GM12878 (cell line): ENCODE measurements at regions not wholly inside any gene's neighbourhood (a gene's known extent, or its start where the extent isn't known, plus 50 kb on each side); places are given as distances from the start of the nearest gene placed in this dataset.

Experiments
- ATAC-seq: fragments of 200-7000 bp; cut with Tn5 transposase; 3 replicates; pipeline ENCODE4 v1.9.1; 2020; ENCODE audit warnings: mild to moderate bottlenecking, moderate library complexity
- BruUV-seq: library from RNA; stranded (reverse); fragments of 400-500 nt; replicated peaks from 2 replicates; lab custom pipeline; 2021; lab: Mats Ljungman, UMichigan
- CTCF ChIA-PET: fragments of 300-600 bp; sonication (Branson Sonifier 250); formaldehyde crosslinking; extraction: SDS; loops from one replicate; lab custom pipeline; 2021; ENCODE audit warnings: inconsistent platforms; lab: Yijun Ruan, JAX
- POLR2A ChIA-PET: fragments of 350-600 bp; formaldehyde crosslinking; extraction: SDS; loops from one replicate; lab custom pipeline; 2021; ENCODE audit warnings: inconsistent platforms; lab: Charles Lee
- RAD21 ChIA-PET: fragments of 300-600 bp; sonication (Branson Sonifier 250); formaldehyde crosslinking; loops from one replicate; lab custom pipeline; 2023; ENCODE audit warnings: antibody characterized with exemption; ENCODE audit not compliant: unreplicated experiment; lab: Charles Lee
- SMC1A ChIA-PET: fragments of 300-600 bp; sonication (Branson Sonifier 250); formaldehyde crosslinking; loops from one replicate; lab custom pipeline; 2023; ENCODE audit not compliant: unreplicated experiment, uncharacterized antibody; lab: Charles Lee
- DNase-seq: peaks from one replicate; pipeline ENCODE4 v3.0.0-alpha.2; 2011; ENCODE audit warnings: low read depth, low spot score
- FAIRE-seq: peaks from 3 replicates; lab custom pipeline; 2011; peaks lifted over from hg19 to GRCh38; lab: Jason Lieb, UNC
- H2AFZ ChIP-seq: 2 replicates; pipeline ENCODE4 v1.6.0; 2011; ENCODE audit warnings: low read depth, low read length, control low read depth; ENCODE audit not compliant: control insufficient read depth
- H3K27ac ChIP-seq: 2 replicates; pipeline ENCODE4 v1.5.1; 2011; ENCODE audit warnings: control low read depth; ENCODE audit not compliant: control insufficient read depth, insufficient read depth
- H3K27me3 ChIP-seq, 2 experiments: replicated peaks in 1 of 2; 2 replicates each; pipeline versions ENCODE4 v1.6.0 to v1.6.1; 2011; ENCODE audit warnings: low read length in 1 of 2; ENCODE audit not compliant: control insufficient read depth in 2 of 2, insufficient read depth in 2 of 2
- H3K36me3 ChIP-seq, 2 experiments: 2 replicates each; pipeline ENCODE4 v1.5.1; 2011; ENCODE audit warnings: low read length in 1 of 2; ENCODE audit not compliant: control insufficient read depth in 2 of 2, insufficient read depth in 2 of 2
- H3K4me1 ChIP-seq: 2 replicates; pipeline ENCODE4 v1.6.1; 2011; ENCODE audit warnings: mild to moderate bottlenecking, low read length, moderate library complexity, mixed read lengths; ENCODE audit not compliant: control insufficient read depth, insufficient read depth
- H3K4me2 ChIP-seq: 2 replicates; pipeline ENCODE4 v1.6.0; 2011; ENCODE audit warnings: control low read depth; ENCODE audit not compliant: control insufficient read depth, insufficient read depth
- H3K4me3 ChIP-seq: fragments of 200-600 bp; sonication (generic); 2 replicates; pipeline ENCODE4 v1.5.1; 2016
- H3K79me2 ChIP-seq: 2 replicates; pipeline ENCODE4 v1.6.0; 2011; ENCODE audit warnings: low read length; ENCODE audit not compliant: control insufficient read depth, insufficient read depth
- H3K9ac ChIP-seq: 2 replicates; pipeline ENCODE4 v1.8.0; 2011; ENCODE audit warnings: low read length, control low read depth, mixed read lengths; ENCODE audit not compliant: control insufficient read depth, insufficient read depth
- H3K9me3 ChIP-seq: replicated peaks from 3 replicates; pipeline ENCODE4 v1.5.1; 2011; ENCODE audit warnings: mild to moderate bottlenecking, low read length; ENCODE audit not compliant: control insufficient read depth, insufficient read depth
- H4K20me1 ChIP-seq: 2 replicates; pipeline ENCODE4 v1.6.0; 2011; ENCODE audit not compliant: control insufficient read depth, insufficient read depth
- BACH1 ChIP-seq: fragments of 450-650 bp; IDR thresholded peaks from 2 replicates; pipeline ENCODE4 v1.6.1; 2017; ENCODE audit warnings: mild to moderate bottlenecking, borderline replicate concordance
- CREM ChIP-seq: IDR thresholded peaks from 2 replicates; pipeline ENCODE4 v1.6.1; 2014; ENCODE audit warnings: antibody characterized with exemption, low read depth
- EED ChIP-seq: sonication (generic); IDR thresholded peaks from 2 replicates; pipeline ENCODE4 v1.6.1; 2016; ENCODE audit warnings: antibody characterized with exemption, low read depth
- HDGF ChIP-seq: fragments of 450-650 bp; IDR thresholded peaks from 2 replicates; pipeline ENCODE4 v1.6.1; 2016; ENCODE audit warnings: antibody characterized with exemption
- IKZF2 ChIP-seq, 2 experiments: fragments of 450-650 bp; IDR thresholded peaks; 2 replicates each; pipeline ENCODE4 v1.6.1; 2017; ENCODE audit warnings: mild to moderate bottlenecking in 2 of 2, moderate library complexity in 2 of 2
- LARP7 ChIP-seq: fragments of 450-650 bp; IDR thresholded peaks from 2 replicates; pipeline ENCODE4 v1.6.1; 2017; ENCODE audit warnings: mild to moderate bottlenecking
- MYC ChIP-seq: IDR thresholded peaks from 2 replicates; pipeline ENCODE4 v1.6.1; 2011; ENCODE audit warnings: mild to moderate bottlenecking, low read length, moderate library complexity, inconsistent platforms; ENCODE audit not compliant: insufficient read depth, insufficient replicate concordance, insufficient read length, severe bottlenecking
- NR2C2 ChIP-seq: IDR thresholded peaks from 2 replicates; pipeline ENCODE4 v1.6.1; 2011; ENCODE audit warnings: borderline replicate concordance, low read depth; ENCODE audit not compliant: control insufficient read depth, insufficient read length
- PAX8 ChIP-seq: fragments of 450-650 bp; IDR thresholded peaks from 2 replicates; pipeline ENCODE4 v1.6.1; 2017; ENCODE audit warnings: mild to moderate bottlenecking, moderate library complexity
- TCF12 ChIP-seq: IDR thresholded peaks from 2 replicates; pipeline ENCODE4 v1.6.1; 2011; ENCODE audit warnings: low read depth, mild to moderate bottlenecking, low read length
- TCF3 ChIP-seq: IDR thresholded peaks from 2 replicates; pipeline ENCODE4 v1.6.1; 2012; ENCODE audit warnings: low read depth, mild to moderate bottlenecking, low read length, borderline replicate concordance; ENCODE audit not compliant: insufficient read depth
- ZNF207 ChIP-seq: fragments of 450-650 bp; IDR thresholded peaks from 2 replicates; pipeline ENCODE4 v1.6.1; 2014; ENCODE audit warnings: antibody characterized with exemption, mild to moderate bottlenecking, borderline replicate concordance
- ZNF217 ChIP-seq: fragments of 450-650 bp; IDR thresholded peaks from 2 replicates; pipeline ENCODE4 v1.6.1; 2017; ENCODE audit warnings: antibody characterized with exemption, mild to moderate bottlenecking
- WGBS: methylation state at CpG from one replicate; pipeline ENCODE4 v1.1.6; 2016; ENCODE audit warnings: low lambda C conversion rate; ENCODE audit not compliant: insufficient replicate concordance, insufficient coverage; ENCODE audit errors: missing lambda C conversion rate; 5-methylcytosine and 5-hydroxymethylcytosine counted together
- in situ Hi-C: fragments of 300-500 bp; cut with MboI; formaldehyde crosslinking; loops from 9 replicates; pipeline ENCODE4 v1.14.3; 2018; ENCODE audit warnings: mixed read lengths
- intact Hi-C: fragments of 100-400 bp; cut with micrococcal nuclease; formaldehyde crosslinking; loops from one replicate; pipeline ENCODE4 v1.14.2; 2022; ENCODE audit not compliant: unreplicated experiment
- TF ChIP-seq, protein P1 (sequence below), 3 experiments: IDR thresholded peaks in 2 of 3; conservative IDR thresholded peaks in 1 of 3; 2 replicates each; pipeline ENCODE4 v1.5.1; 2011; ENCODE audit warnings: low read depth in 3 of 3, low read length in 3 of 3, mild to moderate bottlenecking in 3 of 3, control low read depth in 2 of 3, moderate library complexity in 2 of 3, inconsistent platforms in 1 of 3, mixed read lengths in 1 of 3; ENCODE audit not compliant: control insufficient read depth in 2 of 3, insufficient read depth in 1 of 3; ENCODE audit errors: extremely low read depth in 1 of 3
- TF ChIP-seq, protein P2 (sequence below): fragments of 450-650 bp; formaldehyde crosslinking; IDR thresholded peaks from 2 replicates; pipeline ENCODE4 v1.4.0; 2020; ENCODE audit warnings: mild to moderate bottlenecking, moderate library complexity
- TF ChIP-seq, protein P3 (sequence below): fragments of 150-350 bp; IDR thresholded peaks from 2 replicates; pipeline ENCODE4 v1.6.1; 2016; ENCODE audit warnings: low read depth, low read length

DNA sequence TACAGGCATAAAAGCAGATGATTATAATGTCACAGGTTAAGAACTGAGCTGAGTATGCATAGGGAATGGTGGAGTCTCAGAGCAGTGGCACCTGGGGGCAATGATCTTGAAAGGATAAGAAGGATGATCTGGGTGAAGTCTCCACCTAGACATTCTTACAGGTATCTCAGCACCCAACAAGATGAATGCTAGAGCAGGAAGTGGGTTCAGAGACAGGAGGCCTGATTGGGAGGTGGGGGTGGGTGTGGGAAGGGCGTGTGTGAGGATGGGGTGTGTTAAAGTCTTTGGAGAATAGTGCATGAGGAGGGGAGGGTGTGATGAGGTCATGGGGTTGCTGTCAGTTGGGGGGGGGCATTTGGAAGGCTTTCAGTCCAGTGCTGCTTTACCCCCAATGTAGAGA lies 78.8 kb upstream of the UPP2 start:
- Histone ChIP-seq H3K27ac (no peak overlapping the region), H3K79me2 (no peaks in the 10 kb centered on the region), H2AFZ (no peak overlapping the region), H3K9me3 (no peaks in the 10 kb centered on the region), H3K27me3 (no peaks in the 10 kb centered on the region), H3K4me3 (no peak overlapping the region), H3K4me2 (no peak overlapping the region), H3K4me1 (no peaks in the 10 kb centered on the region), H3K36me3 (no peaks in the 10 kb centered on the region), H3K9ac (no peak overlapping the region), H4K20me1 (no peaks in the 10 kb centered on the region)
- ChIA-PET POLR2A (no interaction called here), RAD21 (interaction anchor here (0.8 to 3.6 kb wide), 3 partner anchors 16 to 731 kb away, joined by 3 to 32 read pairs (median 7); no protein-coding TSS in a partner anchor), CTCF (interaction anchor here (0.6 to 4.9 kb wide), 12 partner anchors 9 to 738 kb away, joined by 3 to 92 read pairs (median 14); no protein-coding TSS in a partner anchor), SMC1A (interaction anchor here (1.1 to 4.8 kb wide), 3 partner anchors 10 to 731 kb away, joined by 4 to 45 read pairs (median 16); no protein-coding TSS in a partner anchor)
- DNase-seq (no peak), ATAC-seq (no peak), FAIRE-seq (no peak)
- in situ Hi-C loops = no loop called here
- no TSS peak for BruUV-seq
- WGBS = no CpG with 5 or more reads among the region's 1 CpG
- intact Hi-C loops = no loop called here
- TF ChIP-seq LARP7 (no peak), TCF3 (no peak), TCF12 (no peak), ZNF217 (no peak), IKZF2 (IDR thresholded peaks at IDR 0.05) (no peak), BACH1 (no peak), ZNF207 (no peak), MYC (no peak), PAX8 (no peak), EED (no peak), HDGF (no peak), NR2C2 (no peak), CREM (no peak)
- TF ChIP-seq, protein P1, sequence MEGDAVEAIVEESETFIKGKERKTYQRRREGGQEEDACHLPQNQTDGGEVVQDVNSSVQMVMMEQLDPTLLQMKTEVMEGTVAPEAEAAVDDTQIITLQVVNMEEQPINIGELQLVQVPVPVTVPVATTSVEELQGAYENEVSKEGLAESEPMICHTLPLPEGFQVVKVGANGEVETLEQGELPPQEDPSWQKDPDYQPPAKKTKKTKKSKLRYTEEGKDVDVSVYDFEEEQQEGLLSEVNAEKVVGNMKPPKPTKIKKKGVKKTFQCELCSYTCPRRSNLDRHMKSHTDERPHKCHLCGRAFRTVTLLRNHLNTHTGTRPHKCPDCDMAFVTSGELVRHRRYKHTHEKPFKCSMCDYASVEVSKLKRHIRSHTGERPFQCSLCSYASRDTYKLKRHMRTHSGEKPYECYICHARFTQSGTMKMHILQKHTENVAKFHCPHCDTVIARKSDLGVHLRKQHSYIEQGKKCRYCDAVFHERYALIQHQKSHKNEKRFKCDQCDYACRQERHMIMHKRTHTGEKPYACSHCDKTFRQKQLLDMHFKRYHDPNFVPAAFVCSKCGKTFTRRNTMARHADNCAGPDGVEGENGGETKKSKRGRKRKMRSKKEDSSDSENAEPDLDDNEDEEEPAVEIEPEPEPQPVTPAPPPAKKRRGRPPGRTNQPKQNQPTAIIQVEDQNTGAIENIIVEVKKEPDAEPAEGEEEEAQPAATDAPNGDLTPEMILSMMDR (IDR thresholded peaks at IDR 0.05 in 2 of 3, conservative IDR thresholded peaks at IDR 0.05 in 1 of 3; ENCODE audit: control insufficient read depth in 2 of 3, extremely low read depth in 1 of 3, insufficient read depth in 1 of 3, low read depth in 3 of 3, low read length in 3 of 3) = no peak
- TF ChIP-seq, protein P2, sequence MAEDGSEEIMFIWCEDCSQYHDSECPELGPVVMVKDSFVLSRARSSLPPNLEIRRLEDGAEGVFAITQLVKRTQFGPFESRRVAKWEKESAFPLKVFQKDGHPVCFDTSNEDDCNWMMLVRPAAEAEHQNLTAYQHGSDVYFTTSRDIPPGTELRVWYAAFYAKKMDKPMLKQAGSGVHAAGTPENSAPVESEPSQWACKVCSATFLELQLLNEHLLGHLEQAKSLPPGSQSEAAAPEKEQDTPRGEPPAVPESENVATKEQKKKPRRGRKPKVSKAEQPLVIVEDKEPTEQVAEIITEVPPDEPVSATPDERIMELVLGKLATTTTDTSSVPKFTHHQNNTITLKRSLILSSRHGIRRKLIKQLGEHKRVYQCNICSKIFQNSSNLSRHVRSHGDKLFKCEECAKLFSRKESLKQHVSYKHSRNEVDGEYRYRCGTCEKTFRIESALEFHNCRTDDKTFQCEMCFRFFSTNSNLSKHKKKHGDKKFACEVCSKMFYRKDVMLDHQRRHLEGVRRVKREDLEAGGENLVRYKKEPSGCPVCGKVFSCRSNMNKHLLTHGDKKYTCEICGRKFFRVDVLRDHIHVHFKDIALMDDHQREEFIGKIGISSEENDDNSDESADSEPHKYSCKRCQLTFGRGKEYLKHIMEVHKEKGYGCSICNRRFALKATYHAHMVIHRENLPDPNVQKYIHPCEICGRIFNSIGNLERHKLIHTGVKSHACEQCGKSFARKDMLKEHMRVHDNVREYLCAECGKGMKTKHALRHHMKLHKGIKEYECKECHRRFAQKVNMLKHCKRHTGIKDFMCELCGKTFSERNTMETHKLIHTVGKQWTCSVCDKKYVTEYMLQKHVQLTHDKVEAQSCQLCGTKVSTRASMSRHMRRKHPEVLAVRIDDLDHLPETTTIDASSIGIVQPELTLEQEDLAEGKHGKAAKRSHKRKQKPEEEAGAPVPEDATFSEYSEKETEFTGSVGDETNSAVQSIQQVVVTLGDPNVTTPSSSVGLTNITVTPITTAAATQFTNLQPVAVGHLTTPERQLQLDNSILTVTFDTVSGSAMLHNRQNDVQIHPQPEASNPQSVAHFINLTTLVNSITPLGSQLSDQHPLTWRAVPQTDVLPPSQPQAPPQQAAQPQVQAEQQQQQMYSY (CRISPR knock-in tag) = no peak
- TF ChIP-seq, protein P3, sequence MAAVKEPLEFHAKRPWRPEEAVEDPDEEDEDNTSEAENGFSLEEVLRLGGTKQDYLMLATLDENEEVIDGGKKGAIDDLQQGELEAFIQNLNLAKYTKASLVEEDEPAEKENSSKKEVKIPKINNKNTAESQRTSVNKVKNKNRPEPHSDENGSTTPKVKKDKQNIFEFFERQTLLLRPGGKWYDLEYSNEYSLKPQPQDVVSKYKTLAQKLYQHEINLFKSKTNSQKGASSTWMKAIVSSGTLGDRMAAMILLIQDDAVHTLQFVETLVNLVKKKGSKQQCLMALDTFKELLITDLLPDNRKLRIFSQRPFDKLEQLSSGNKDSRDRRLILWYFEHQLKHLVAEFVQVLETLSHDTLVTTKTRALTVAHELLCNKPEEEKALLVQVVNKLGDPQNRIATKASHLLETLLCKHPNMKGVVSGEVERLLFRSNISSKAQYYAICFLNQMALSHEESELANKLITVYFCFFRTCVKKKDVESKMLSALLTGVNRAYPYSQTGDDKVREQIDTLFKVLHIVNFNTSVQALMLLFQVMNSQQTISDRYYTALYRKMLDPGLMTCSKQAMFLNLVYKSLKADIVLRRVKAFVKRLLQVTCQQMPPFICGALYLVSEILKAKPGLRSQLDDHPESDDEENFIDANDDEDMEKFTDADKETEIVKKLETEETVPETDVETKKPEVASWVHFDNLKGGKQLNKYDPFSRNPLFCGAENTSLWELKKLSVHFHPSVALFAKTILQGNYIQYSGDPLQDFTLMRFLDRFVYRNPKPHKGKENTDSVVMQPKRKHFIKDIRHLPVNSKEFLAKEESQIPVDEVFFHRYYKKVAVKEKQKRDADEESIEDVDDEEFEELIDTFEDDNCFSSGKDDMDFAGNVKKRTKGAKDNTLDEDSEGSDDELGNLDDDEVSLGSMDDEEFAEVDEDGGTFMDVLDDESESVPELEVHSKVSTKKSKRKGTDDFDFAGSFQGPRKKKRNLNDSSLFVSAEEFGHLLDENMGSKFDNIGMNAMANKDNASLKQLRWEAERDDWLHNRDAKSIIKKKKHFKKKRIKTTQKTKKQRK = no peak
